GM21423 (cell line): ENCODE measurements at regions not wholly inside any gene's neighbourhood (a gene's known extent, or its start where the extent isn't known, plus 50 kb on each side); places are given as distances from the start of the nearest gene placed in this dataset.

Source experiments
- ATAC-seq: cut with Tn5 transposase; IDR thresholded peaks from one replicate; pipeline ENCODE4 v1.9.1; 2021; ENCODE audit warnings: mild to moderate bottlenecking, moderate library complexity; ENCODE audit not compliant: unreplicated experiment

DNA sequence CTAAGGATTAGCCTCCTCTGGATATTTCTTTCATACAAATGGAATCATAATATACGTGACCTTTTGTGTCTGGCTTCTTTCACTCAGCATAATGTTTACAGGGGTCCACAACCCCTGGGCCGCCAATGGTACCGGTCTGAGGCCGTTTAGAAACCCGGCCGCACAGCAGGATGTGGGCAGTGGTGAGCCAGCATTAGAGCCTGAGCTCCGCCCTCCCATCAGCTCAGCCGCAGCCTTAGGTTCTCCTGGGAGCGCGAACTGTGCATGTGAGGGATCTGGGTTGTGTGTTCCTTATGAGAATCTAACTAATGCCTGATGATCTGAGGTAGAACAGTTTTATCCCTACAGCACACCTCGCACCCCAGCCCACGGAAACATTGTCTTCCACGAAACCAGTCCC is 229.7 kb downstream of the ICE1 start:
- no peak for ATAC-seq

DNA sequence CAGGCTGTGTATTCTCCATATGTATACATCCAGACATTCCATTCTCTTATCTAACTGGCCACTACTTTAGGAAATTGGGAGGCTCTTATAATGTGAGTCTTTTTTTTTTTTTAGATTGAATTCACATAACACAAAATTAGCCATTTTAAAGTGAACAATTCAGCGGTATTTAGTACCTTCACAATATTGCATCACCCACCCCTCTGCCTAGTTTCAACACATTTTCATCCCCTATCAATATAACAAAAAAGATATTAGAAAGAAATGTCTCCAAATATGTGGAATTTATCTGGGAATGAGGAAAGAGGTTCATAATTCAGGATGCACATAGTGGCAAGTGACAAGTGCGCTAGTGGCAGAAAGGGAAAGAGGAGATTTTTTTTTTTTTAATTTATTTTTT is 228.5 kb downstream of the ICE1 start:
- no peak for ATAC-seq

DNA sequence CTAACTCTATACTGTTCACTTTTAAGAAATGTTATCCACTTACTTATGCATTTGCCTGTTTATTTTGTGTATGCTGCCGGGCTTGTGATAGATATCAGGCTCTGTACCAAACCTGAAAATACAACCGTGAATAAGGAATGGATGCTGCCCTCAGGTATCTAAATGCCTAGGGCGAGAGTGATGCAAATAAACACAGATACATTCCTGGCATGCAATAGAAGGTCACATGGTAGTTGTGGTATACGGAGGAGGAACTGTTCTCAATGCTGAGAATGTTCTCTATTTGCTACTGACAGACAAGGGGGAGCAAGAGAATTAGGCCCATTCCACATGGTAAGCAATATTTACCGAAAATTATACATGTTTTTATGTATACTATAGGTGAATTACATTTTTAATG is 227.8 kb downstream of the ICE1 start:
- no peak for ATAC-seq

DNA sequence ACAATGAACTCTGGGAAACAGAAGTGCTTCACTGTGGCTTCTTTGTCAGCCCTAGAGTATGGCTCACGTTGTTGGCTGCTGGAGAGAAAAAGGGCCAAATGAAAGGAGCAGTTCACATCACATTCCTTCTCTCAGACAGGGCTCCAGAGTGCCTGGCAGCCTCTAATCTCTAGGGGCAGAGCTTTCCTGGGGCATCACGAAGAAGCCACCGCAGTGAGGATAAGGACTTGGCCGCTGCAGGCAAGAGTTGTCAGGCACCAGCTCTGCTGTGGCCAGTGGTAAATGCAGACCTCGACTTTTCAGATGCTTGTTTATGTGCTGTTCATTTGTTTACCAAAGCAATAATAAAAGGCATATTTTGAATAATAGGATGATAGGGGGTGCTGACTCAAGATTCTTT is 227.2 kb downstream of the ICE1 start:
- no peak for ATAC-seq

DNA sequence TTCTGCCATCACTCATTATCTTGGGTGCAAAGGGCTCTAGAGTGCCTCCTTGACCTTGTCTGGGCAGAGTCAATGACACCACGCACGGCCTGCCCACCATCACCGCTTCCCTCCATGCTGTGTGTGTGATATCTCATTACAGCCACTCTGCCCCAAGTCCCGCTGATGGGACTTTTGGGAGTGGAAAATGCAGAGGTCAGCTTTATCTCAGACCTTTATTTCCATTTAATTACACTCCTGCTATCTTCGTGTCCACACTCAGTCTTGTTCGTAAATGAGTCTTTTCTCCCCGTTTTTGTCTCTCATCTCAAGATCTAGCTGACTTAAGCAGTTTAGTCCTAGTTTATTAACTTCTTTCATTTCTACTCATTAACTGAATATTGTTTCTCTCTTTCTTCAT is 226.2 kb downstream of the ICE1 start:
- no peak for ATAC-seq

DNA sequence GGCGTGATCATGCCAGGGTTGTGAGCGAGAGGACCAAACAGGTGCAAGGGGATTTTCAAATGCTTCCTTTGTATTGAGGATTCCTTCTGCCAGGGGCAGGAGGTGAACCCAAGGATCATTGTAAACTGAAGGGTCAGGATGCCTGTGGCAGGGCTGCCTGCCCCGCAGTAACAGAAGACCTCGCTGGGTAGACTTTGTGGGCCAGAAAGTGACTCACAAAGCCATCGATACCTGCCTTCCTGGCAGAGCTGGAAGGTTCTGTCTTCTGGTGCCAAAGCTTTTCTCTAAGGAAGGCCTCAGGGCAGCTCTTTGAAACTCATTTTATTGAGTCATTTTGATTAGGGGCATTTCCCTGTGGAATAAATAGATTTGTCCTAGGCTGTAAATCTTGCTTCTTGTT is 223.4 kb downstream of the ICE1 start:
- no peak for ATAC-seq

DNA sequence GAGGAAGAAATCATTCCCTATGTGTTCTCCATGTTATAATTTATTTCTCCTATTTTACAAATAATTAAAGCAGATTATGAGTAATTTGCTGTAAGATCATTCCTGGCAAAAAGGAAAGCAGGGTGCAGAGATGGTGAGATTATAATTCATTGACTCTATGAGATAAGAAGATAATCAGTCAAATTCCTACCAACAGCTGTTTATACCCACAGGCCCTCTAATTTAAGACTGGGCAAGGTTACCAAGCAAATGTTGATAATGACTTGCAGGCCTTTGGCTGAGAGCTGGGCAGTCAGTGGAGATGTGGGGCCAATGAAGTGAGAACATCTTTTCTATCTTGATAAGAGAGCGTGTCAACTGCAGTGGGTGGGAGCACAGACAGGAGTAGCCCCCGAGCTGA is 222.7 kb downstream of the ICE1 start:
- ATAC-seq = no peak

DNA sequence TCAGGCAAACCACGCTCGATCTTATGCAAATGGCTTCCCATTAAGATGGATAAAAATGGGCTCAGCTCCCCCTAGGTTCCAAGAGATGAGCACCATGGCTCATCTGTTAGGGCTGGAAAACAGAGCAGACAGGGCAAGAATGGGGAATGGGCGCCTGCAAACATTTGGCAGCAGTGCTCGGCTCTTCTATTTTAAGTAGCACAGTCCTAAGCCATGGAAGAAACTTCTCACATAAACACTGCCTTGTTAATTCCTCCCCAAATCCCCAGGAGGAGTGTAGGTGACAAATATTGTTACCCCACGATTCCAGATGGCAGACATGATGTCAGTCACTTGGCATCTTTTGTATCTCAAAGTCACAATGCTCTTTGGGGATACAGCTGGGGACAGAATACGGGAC is 221.8 kb downstream of the ICE1 start:
- no peak for ATAC-seq

DNA sequence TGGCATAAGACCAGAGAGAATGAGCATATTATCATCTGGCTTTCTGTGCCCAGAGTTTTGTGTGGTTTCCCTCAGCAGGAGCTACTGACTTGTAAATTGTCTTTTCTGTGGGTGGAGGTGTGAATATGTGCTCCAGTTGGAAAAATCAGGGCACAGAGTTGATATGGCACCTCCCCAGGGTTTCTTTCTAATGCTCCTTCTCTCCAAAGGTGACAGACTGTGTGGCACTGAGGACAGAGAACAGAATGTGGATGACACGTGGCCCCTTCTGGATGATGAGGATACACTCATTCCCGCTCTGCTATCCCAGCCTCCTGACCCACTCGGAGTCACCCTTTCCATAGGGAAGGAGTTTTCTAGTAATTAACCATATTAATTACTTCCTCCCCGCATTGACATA is 221.0 kb downstream of the ICE1 start:
- ATAC-seq = no peak

DNA sequence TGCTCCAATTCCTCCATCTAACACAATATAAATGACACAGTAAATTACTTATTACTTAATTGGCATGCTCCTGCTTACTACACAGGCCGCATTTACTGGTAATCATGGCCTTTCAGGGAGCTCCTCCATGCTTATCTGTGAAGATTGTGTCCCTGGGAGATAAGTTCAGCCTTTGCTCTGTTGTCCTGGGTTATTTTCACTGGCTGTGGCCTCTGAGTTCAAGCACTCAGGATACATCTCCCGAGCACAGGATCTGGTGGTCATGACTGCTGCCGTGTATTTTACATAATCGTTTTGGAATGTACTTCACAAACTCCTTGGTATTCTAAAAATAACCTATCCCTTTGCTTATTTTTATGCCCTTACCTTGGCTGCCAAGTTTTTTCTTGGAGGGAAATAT is 215.7 kb downstream of the ICE1 start:
- ATAC-seq = no peak

DNA sequence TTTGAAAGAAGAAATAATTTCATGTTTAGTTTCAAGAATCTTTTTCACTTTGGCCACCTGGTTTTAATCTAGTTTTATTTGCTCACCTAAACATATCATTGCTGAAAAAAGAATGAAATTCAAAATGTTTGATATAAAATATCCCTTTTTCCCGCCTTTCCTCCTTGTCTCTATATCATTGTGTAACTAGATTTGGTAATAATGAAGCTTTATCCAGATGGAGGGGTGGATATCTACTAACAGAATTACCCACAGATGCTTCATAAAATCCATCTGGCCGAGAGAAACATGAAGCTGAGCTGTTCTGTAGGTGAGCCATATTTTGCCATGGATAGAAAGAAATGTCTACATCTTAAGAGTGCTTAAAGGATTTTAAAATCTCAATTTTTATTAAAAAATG is 214.7 kb downstream of the ICE1 start:
- ATAC-seq = no peak

DNA sequence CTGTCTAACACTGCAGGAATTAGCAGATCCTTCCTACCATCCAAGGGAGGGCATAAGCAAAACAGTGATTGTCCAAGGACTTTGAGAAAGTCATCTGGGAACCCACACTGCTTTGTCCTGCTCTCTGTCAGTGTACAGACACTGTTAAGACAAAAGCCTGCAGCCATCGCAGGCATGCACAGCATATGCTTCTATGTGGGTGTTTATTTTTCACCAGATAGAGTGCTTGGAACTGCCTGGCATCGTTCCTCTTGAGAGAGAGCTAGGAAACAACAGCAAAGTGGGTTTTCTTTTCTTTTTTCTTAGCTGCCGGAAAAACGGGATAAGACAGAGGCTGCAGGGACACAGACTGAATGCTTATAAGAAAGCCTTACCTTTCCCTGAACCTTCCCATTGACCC is 212.3 kb downstream of the ICE1 start:
- ATAC-seq = no peak

DNA sequence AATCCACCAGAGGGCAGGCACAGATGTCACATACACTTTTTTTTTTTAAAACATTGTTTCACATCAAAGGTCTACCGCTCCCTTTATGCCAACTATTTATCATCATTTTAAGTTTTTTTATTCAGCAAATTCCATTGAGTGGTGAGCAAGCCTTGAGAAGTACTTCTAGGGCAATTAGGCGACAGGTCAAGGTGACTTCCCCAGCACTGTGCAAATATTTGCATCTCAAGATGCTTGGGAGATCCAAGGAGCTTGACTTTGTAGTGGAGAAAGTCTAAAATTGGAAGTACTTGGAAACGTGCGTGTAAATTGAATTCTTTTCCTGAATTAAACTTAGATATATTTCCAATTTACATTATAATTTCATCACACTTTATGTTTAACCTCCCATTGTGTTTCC is 211.1 kb downstream of the ICE1 start:
- no peak for ATAC-seq

DNA sequence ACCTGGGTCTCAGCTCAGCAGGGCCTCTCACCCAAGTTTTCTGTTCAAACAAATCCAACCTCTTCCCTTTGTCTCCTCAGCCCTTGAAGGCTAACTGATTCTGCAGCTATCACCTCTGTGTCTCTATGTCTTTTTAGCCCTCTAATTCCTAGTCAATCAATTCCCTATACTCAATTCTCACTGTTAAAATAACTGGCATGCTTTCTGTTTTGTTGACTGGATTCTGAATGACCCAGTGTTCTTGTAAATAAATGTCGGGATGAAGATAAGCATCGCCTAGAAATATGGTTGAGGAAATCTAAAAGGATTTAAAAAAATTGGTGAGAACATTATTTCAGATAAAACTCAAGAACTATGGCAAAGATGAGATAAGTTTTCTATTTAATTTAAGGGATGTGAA is 210.2 kb downstream of the ICE1 start:
- ATAC-seq = no peak

DNA sequence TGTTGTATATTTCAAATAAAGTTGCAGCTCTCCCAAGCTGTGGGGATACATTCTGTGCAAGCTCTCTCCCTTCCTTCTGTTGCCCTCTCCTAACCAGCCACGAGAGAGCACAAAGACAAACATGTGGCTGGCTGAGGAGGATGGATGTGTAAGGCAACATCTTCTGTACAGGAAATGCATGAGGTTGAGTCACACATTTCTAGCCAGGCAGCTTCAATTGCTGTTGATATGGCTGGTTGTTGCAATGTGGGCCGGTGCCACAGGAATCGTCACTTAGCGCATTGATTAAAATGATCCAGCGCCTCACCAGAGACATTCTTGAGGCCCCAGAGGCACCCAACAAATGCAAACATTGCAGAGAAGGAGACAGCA is 207.1 kb downstream of the ICE1 start:
- ATAC-seq = no peak

DNA sequence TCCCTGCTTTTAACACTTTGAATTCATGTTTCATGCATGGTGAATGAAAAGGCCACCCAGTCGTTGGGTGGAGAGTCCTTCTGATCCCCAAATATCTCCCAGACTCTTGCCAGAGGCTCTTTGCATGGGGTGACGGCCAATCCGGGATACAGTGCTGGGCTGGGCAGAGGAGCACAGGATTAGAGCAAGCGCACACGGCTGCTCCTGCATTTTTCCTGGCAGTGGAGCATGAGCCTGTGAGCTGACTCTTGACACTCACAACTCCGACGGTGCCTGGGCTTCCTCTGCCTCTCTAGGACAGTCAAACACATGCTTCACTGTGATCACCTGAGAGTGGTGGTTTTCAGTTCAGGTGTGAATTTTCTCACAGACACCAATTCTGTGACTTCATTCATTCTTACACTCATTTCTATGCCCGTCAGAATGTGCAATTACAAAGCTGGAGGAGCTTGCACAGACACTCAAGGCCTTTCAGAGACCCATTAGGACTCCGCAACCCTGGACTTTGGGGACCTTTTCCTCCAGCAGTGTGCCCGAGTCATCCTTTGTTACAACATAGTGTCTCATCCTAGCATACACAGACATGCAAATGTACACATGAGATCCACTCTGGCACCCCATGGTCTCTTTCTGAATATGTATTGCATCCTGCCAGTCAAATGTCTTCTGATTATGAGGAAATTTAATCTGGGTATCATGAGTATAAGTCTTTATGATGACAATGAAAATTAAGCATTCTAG is 206.6 kb downstream of the ICE1 start:
- no peak for ATAC-seq

DNA sequence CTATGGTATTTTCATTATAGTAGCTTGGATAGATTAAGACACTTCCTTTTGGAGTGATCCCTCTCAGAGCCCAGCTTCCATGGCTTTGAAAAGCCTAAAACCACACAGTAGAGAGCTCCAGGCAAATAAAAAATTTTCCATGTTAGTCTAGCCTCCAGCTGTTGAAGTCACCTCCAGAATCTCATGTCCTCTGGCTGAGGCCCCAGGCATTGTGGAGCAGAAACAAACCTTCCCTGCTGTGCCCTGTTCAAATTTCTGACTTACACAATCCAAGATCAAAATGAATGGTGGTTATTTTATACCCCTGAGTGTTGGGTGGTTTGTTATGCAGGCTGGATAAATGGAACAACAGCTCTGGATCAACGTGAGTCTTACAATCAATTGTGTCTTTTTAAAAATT is 203.9 kb downstream of the ICE1 start:
- ATAC-seq = no peak

DNA sequence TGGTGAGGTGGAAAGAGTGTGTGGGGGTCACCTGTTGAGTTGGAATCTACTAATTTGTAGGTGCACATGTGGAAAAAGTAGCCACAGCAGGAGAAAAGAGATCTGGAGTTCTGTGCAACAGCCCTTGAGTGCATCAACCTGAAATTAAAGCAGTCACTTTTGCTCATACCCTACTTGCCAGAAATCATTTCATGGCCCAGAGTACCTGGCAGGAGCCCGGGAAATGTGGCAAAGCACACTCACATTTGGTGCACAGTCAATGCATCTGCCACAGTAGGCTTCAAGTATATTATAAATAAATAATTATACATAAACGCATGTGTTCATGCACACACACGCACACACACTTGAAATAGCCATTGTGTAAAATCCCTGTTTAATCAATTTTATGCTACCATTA is 203.0 kb downstream of the ICE1 start:
- no peak for ATAC-seq

DNA sequence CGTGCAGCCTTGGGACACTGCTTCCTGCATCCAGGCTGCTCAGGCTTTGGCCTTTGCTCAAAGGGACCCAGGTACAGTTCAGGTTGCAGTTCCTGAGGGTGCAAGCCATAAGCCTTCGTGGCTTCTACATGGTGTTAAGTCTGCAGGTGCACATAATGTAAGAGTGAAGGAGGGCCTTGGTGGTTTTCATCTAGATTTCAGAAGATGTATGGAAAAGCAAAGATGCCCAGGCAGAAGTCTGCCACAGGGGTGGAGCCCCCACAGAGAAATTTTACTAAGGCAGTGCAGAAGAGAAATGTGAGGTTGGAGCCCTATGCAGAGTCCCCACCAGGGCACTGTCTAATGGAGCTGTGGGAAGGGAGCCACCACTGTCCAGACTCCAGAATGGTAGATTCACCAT is 200.9 kb downstream of the ICE1 start:
- no peak for ATAC-seq

DNA sequence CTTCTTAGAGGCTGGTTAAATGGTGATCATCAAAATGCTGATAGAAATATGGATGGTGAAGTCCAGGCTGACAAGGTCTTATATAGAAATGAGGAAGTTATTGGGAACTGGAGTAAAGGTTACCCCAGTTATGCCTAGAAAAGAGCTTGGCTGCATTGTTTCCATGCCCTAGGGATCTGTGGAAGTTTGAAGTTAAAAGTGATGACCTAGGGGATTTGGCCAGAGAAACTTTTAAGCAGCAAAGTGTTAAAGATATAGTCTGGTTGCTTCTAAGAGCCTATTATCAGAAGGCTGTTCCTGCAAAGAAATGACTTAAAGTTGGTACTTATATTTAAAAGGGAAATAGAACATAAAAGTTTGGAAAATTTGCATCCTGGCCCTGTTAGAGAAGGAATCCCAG is 200.3 kb downstream of the ICE1 start:
- no peak for ATAC-seq

DNA sequence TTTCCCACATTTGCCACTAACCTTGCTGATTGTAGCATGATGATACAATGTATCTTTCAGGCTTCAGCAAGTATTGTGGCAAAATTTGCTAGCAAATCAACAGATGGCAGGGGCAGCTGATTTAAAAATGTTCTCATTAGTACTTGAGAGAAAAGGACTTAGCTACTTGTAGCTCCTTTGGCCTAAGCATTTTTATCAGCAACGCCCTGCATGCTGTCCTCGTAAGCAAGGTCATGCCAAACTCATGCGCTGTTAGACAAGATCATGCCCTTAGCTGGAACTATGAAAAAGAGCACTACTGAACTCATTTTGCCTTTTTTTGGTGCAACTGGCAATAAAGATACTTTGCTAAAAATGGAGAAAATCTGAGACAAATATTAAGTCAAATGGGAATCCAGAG is 197.1 kb downstream of the ICE1 start:
- no peak for ATAC-seq

DNA sequence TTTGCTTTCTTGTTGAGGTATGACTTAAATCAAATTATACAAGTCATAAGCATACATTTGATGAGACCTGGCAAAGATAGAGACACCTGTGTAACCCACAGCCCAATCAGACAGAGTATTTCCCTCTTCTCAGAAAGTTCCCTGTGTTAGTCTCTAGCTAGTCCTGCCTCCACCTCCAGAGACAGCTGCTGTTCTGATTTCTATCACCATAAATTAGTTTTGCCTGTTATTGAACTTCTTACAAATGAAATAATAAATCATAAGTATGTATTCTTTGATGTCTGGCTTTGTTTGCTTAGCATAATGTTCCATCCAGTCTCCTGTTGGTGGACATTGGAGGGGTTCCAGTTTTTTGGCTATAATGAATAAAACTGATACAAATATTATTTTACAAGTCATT is 194.5 kb downstream of the ICE1 start:
- ATAC-seq = no peak

DNA sequence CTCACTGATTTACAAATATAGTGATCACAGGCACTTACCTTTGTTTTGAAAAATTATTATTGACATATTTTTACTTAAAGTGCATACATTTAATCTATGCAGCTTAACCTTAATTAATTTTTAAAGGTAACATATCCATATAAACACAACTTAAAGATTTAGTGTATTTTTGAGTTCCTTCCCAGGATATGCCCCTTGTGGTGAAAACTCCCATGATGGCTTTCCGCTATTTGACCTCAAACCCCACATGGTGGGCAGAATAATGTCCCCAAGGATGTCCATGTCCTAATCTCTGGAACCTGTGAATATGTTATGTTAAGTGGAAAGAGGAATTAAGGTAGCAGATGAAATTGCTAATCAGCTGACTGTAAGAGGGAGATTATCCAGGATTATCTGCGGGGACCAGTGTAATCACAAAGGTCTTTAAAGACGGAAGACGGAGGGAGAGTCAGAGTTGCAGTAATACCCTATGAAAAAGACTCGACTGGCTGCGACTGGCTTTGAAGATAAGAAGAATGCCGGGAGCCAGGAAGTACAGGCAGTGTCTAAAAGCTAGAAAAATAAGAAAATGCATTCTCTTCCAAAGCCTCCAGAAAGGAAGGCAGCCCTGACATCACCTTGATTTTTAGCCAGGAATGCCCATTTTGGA is 193.9 kb downstream of the ICE1 start:
- no peak for ATAC-seq
